ENCODE measurements at regions not wholly inside any gene's neighbourhood (a gene's known extent, or its start where the extent isn't known, plus 50 kb on each side); places are given as distances from the start of the nearest gene placed in this dataset.

DNA sequence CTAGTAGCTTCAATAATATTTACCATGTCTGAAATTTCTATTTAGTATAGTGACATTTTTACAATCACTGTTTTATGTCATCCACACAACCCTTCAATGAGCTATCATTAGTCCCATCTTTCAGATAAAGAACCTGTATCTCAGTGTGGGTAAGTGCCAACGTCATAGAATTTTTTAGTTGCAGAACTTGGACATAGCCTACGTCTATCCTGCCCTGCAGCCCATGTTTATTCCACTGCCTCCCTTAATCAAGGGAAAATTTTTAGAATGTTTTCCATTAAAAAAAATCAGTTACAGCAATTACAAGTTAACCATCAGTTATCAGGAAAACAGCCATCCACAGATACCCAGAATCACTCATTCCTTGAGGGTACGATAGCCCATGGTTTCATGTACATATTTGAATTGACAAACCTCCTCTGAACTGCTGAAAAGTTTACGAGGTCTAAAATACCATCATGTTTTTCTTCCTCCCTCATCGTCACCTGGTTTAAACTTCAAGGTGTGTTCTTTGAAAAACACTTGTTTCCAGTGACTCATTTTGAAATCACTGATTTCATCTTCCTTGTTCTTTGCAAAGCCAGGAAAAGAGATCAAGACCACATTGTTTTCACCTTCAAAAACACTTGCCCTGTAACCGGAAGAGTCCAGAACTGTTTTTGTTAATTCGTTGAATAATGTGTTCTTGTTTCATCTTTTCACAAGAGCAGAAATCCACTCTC, 100.9 kb downstream of the FAM76B start:
- Histone ChIP-seq H3K9ac (ENCODE audit: low read depth, low read length) (no peak overlapping the region), H3K36me3 (ENCODE audit: insufficient read depth, low read length) (no peaks in the 10 kb centered on the region), H3K4me1 (ENCODE audit: control insufficient read depth, insufficient read depth, low read length) (no peaks in the 10 kb centered on the region), H3K27me3 (ENCODE audit: control insufficient read depth, insufficient read depth, low read length) (peaks cover 25% of the 10 kb centered on the region), H3K4me2 (ENCODE audit: low read length) (no peak overlapping the region), H3K4me3 (ENCODE audit: low read length) (no peak overlapping the region), H3K9me3 (replicated peaks; ENCODE audit: low read length) (no peaks in the 10 kb centered on the region)

- Histone ChIP-seq H3K27me3 (ENCODE audit: control insufficient read depth, insufficient read depth, low read length) (peaks cover 25% of the 10 kb centered on the region), H3K36me3 (ENCODE audit: insufficient read depth, low read length) (no peaks in the 10 kb centered on the region), H3K9ac (ENCODE audit: low read depth, low read length) (no peak overlapping the region), H3K4me1 (ENCODE audit: control insufficient read depth, insufficient read depth, low read length) (no peaks in the 10 kb centered on the region), H3K4me2 (ENCODE audit: low read length) (no peak overlapping the region), H3K4me3 (ENCODE audit: low read length) (no peak overlapping the region), H3K9me3 (replicated peaks; ENCODE audit: low read length) (no peaks in the 10 kb centered on the region)
Measured at GRCh38 chr11:95688015-95688414, 101.6 kb downstream of the FAM76B start.

DNA sequence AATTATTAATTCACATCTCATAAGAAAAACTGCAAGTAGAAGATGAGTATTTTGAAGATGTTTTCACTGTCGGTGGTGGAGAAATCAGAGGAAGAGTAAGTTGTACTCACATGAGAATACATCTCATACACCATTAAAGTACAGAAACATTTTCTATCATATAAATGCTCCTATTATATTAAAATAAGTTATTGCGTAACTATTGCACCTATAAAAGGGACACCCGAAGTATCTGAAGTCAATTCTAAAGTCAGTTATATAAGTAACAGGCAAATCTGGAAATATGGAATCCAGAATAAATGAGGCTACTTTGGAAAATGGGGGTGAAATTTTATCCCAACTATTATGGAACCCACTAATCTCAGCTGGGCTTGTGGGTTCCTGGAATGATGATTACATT, 103.3 kb downstream of the FAM76B start:
- no peaks in the 10 kb centered on the region for H3K9me3 ChIP-seq (replicated peaks; ENCODE audit: low read length)
- H3K27me3 ChIP-seq (ENCODE audit: control insufficient read depth, insufficient read depth, low read length): peaks cover 19% of the 10 kb centered on the region
- no peak overlapping the region for H3K4me2 ChIP-seq (ENCODE audit: low read length)
- H3K4me1 ChIP-seq (ENCODE audit: control insufficient read depth, insufficient read depth, low read length): no peaks in the 10 kb centered on the region
- H3K9ac ChIP-seq (ENCODE audit: low read depth, low read length): no peak overlapping the region
- H3K36me3 ChIP-seq (ENCODE audit: insufficient read depth, low read length): no peaks in the 10 kb centered on the region
- no peak overlapping the region for H3K4me3 ChIP-seq (ENCODE audit: low read length)

- Histone ChIP-seq H3K4me2 (ENCODE audit: low read length) (no peak overlapping the region), H3K9ac (ENCODE audit: low read depth, low read length) (no peak overlapping the region), H3K4me1 (ENCODE audit: control insufficient read depth, insufficient read depth, low read length) (no peaks in the 10 kb centered on the region), H3K4me3 (ENCODE audit: low read length) (no peak overlapping the region), H3K36me3 (ENCODE audit: insufficient read depth, low read length) (no peaks in the 10 kb centered on the region), H3K9me3 (replicated peaks; ENCODE audit: low read length) (no peaks in the 10 kb centered on the region), H3K27me3 (ENCODE audit: control insufficient read depth, insufficient read depth, low read length) (peaks cover 13% of the 10 kb centered on the region)
Measured at GRCh38 chr11:95684701-95685100, 104.9 kb downstream of the FAM76B start.

GRCh38 chr11:95684170-95684569, 105.4 kb downstream of the FAM76B start:
- Histone ChIP-seq H3K9me3 (replicated peaks; ENCODE audit: low read length) (no peaks in the 10 kb centered on the region), H3K4me1 (ENCODE audit: control insufficient read depth, insufficient read depth, low read length) (no peaks in the 10 kb centered on the region), H3K4me3 (ENCODE audit: low read length) (no peak overlapping the region), H3K4me2 (ENCODE audit: low read length) (no peak overlapping the region), H3K36me3 (ENCODE audit: insufficient read depth, low read length) (no peaks in the 10 kb centered on the region), H3K9ac (ENCODE audit: low read depth, low read length) (no peak overlapping the region), H3K27me3 (ENCODE audit: control insufficient read depth, insufficient read depth, low read length) (peaks cover 9% of the 10 kb centered on the region)

- Histone ChIP-seq H3K4me1 (ENCODE audit: control insufficient read depth, insufficient read depth, low read length) (no peaks in the 10 kb centered on the region), H3K9ac (ENCODE audit: low read depth, low read length) (no peak overlapping the region), H3K9me3 (replicated peaks; ENCODE audit: low read length) (no peaks in the 10 kb centered on the region), H3K36me3 (ENCODE audit: insufficient read depth, low read length) (no peaks in the 10 kb centered on the region), H3K4me2 (ENCODE audit: low read length) (no peak overlapping the region), H3K4me3 (ENCODE audit: low read length) (no peak overlapping the region), H3K27me3 (ENCODE audit: control insufficient read depth, insufficient read depth, low read length) (peaks cover 1% of the 10 kb centered on the region)
Measured at GRCh38 chr11:95682552-95682951, 107.0 kb downstream of the FAM76B start.

DNA sequence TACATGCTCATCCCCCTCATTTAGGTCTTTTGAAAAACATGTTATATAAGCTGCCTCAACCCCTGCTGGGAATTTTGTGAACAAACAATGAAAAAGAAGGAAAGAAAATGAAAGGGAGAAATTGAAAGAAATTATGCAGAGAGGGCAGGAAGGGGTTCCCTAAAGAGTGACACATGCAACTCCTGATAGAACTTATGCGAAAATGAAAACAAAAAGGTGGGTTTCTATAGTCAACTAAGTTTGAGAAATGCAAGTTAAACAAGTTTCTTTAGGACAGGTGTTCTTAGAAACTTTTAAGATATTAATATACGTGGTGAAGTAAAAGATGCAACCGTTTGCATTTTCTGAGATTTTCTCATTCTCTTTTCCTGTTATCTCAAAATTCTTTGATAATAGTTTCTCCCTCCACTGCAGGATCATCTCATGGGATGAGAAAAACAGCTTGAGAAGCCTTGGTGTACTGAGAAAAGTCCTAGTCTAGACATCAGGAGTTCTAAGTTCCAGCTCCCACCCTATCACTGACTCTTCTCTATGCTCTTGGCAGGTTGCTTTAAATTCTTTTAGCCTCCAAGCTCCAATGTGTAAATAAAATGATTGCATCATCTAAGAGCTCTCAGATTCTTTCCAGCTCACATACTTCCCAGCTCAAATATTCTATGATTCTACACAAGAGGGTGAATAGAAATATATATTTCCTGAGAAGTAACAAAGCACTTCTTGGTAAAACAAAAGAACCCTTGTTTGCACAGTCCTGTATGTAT, 109.2 kb downstream of the FAM76B start:
- H3K9ac ChIP-seq (ENCODE audit: low read depth, low read length): no peak overlapping the region
- no peak overlapping the region for H3K4me3 ChIP-seq (ENCODE audit: low read length)
- no peak overlapping the region for H3K4me2 ChIP-seq (ENCODE audit: low read length)
- no peaks in the 10 kb centered on the region for H3K4me1 ChIP-seq (ENCODE audit: control insufficient read depth, insufficient read depth, low read length)
- no peaks in the 10 kb centered on the region for H3K36me3 ChIP-seq (ENCODE audit: insufficient read depth, low read length)
- H3K27me3 ChIP-seq (ENCODE audit: control insufficient read depth, insufficient read depth, low read length): no peaks in the 10 kb centered on the region
- H3K9me3 ChIP-seq (replicated peaks; ENCODE audit: low read length): no peaks in the 10 kb centered on the region

GRCh38 chr11:95678988-95679387, 110.6 kb downstream of the FAM76B start:
- H3K9ac ChIP-seq (ENCODE audit: low read depth, low read length): no peak overlapping the region
- H3K9me3 ChIP-seq (replicated peaks; ENCODE audit: low read length): no peaks in the 10 kb centered on the region
- no peak overlapping the region for H3K4me3 ChIP-seq (ENCODE audit: low read length)
- no peaks in the 10 kb centered on the region for H3K27me3 ChIP-seq (ENCODE audit: control insufficient read depth, insufficient read depth, low read length)
- H3K36me3 ChIP-seq (ENCODE audit: insufficient read depth, low read length): no peaks in the 10 kb centered on the region
- no peaks in the 10 kb centered on the region for H3K4me1 ChIP-seq (ENCODE audit: control insufficient read depth, insufficient read depth, low read length)
- H3K4me2 ChIP-seq (ENCODE audit: low read length): no peak overlapping the region

GRCh38 chr11:95676308-95676707, 113.3 kb downstream of the FAM76B start:
- Histone ChIP-seq H3K4me2 (ENCODE audit: low read length) (no peak overlapping the region), H3K9me3 (replicated peaks; ENCODE audit: low read length) (no peaks in the 10 kb centered on the region), H3K9ac (ENCODE audit: low read depth, low read length) (no peak overlapping the region), H3K36me3 (ENCODE audit: insufficient read depth, low read length) (no peaks in the 10 kb centered on the region), H3K4me1 (ENCODE audit: control insufficient read depth, insufficient read depth, low read length) (no peaks in the 10 kb centered on the region), H3K4me3 (ENCODE audit: low read length) (no peak overlapping the region), H3K27me3 (ENCODE audit: control insufficient read depth, insufficient read depth, low read length) (no peaks in the 10 kb centered on the region)

GRCh38 chr11:95675585-95675984, 114.0 kb downstream of the FAM76B start:
- Histone ChIP-seq H3K4me3 (ENCODE audit: low read length) (no peak overlapping the region), H3K9ac (ENCODE audit: low read depth, low read length) (no peak overlapping the region), H3K4me2 (ENCODE audit: low read length) (no peak overlapping the region), H3K27me3 (ENCODE audit: control insufficient read depth, insufficient read depth, low read length) (no peaks in the 10 kb centered on the region), H3K9me3 (replicated peaks; ENCODE audit: low read length) (no peaks in the 10 kb centered on the region), H3K36me3 (ENCODE audit: insufficient read depth, low read length) (no peaks in the 10 kb centered on the region), H3K4me1 (ENCODE audit: control insufficient read depth, insufficient read depth, low read length) (no peaks in the 10 kb centered on the region)

- no peaks in the 10 kb centered on the region for H3K9me3 ChIP-seq (replicated peaks; ENCODE audit: low read length)
- no peaks in the 10 kb centered on the region for H3K4me1 ChIP-seq (ENCODE audit: control insufficient read depth, insufficient read depth, low read length)
- H3K4me2 ChIP-seq (ENCODE audit: low read length): no peak overlapping the region
- H3K9ac ChIP-seq (ENCODE audit: low read depth, low read length): no peak overlapping the region
- H3K4me3 ChIP-seq (ENCODE audit: low read length): no peak overlapping the region
- no peaks in the 10 kb centered on the region for H3K36me3 ChIP-seq (ENCODE audit: insufficient read depth, low read length)
- H3K27me3 ChIP-seq (ENCODE audit: control insufficient read depth, insufficient read depth, low read length): no peaks in the 10 kb centered on the region
Measured at GRCh38 chr11:95674657-95675358, 114.8 kb downstream of the FAM76B start.
